ENCODE measurements at regions not wholly inside any gene's neighbourhood (a gene's known extent, or its start where the extent isn't known, plus 50 kb on each side); places are given as distances from the start of the nearest gene placed in this dataset.
A peak's percentile ranks its signal among the peaks of the same experiment; 100 is the strongest.

DNA sequence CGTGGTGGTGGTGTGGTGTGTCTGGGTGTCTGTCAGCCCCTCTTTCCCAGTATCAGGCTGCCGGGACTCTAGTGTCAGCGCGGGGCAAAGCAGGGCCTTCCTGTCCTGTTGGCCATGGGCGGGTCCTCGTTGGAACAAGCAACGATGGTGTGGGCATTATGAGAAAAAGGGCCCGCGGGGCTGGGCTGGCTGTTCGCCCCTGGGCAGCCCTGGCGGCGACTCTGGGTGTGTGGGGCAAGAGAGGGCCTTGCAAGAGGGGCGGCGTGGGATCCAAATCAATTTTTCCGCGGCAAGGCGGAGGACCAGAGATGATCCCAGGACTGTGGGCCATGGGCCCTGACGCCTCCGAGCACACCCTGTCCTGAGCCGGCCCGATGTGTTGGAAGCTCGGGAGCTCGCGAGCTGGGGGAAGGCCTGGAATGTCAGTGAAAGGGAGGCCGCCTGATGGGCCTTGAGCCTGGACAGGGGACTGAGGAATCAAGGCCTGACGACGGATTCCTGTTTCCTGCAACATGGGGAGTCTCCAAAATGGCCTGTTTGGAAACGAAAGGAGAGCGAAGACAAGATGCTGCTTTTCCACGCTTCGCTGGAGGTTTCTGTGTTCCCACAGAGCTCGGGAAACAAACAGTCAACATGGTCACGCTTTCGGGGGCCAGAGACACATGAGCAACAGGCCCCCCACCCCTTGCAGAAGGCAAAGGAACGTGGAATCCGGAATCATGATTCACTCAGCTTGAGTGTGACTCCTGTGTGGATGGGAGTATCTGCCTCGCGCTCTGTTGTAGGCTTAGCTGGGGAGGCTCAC lies 364.7 kb upstream of the DEFB115 start:
- H3K4me2 ChIP-seq (ENCODE audit: insufficient read depth in 1 of 2, low read depth in 2 of 2, low read length in 2 of 2), result peak overlapping the region in 1 of 2 experiments; percentile 86; a peak in 2 of 4 replicates
- TF ChIP-seq, protein P1, sequence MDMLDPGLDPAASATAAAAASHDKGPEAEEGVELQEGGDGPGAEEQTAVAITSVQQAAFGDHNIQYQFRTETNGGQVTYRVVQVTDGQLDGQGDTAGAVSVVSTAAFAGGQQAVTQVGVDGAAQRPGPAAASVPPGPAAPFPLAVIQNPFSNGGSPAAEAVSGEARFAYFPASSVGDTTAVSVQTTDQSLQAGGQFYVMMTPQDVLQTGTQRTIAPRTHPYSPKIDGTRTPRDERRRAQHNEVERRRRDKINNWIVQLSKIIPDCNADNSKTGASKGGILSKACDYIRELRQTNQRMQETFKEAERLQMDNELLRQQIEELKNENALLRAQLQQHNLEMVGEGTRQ (IDR thresholded peaks at IDR 0.05; ENCODE audit: low read length), result no peak
- TF ChIP-seq TAF7 (optimal IDR thresholded peaks at IDR 0.05; ENCODE audit: borderline replicate concordance, low read depth, low read length) (no peak), CHD1 (IDR thresholded peaks at IDR 0.05; ENCODE audit: low read depth, low read length) (no peak), RFX5 (IDR thresholded peaks at IDR 0.05; ENCODE audit: borderline replicate concordance, low read depth, low read length) (no peak), SRF (IDR thresholded peaks at IDR 0.05; ENCODE audit: low read depth, low read length) (no peak)

More for the DNA sequence above, 364.7 kb upstream of the DEFB115 start:
- H2BK20ac ChIP-seq (ENCODE audit: low read length), result no peak overlapping the region
- 89% methylated on average over 37 of the region's 38 CpGs; no CpG with 5 or more reads in 1 of the 2 experiments for WGBS, 2 experiments (ENCODE audit: extremely low coverage in 1 of 2, insufficient coverage in 1 of 2, insufficient read length in 1 of 2, insufficient replicate concordance in 2 of 2, low coverage in 1 of 2, low lambda C conversion rate in 2 of 2, missing lambda C conversion rate in 1 of 2)
- no peaks in the 10 kb centered on the region for H3K79me2 ChIP-seq (ENCODE audit: control insufficient read depth in 1 of 2, insufficient read depth in 2 of 2, low read length in 2 of 2)
- no peak overlapping the region for H4K5ac ChIP-seq (ENCODE audit: insufficient read length, low read depth, low read length)
- no peak overlapping the region for H4K91ac ChIP-seq (replicated peaks; ENCODE audit: insufficient read length, low read length)
- peak overlapping the region in 1 of 4 experiments; percentile 64; a peak in 1 of 8 replicates for H3K4me3 ChIP-seq (ENCODE audit: extremely low read depth in 1 of 4, insufficient read depth in 2 of 4, low read depth in 3 of 4, low read length in 4 of 4)
- no peak overlapping the region for H3K56ac ChIP-seq (replicated peaks; ENCODE audit: insufficient read length, low read depth, low read length)
- H4K8ac ChIP-seq (ENCODE audit: extremely low read depth, insufficient read depth, low read length), result no peak overlapping the region
- H3K27ac ChIP-seq (ENCODE audit: low read depth, low read length), result no peak overlapping the region
- ChIA-PET POLR2A (ENCODE audit: partially characterized antibody) (no interaction called here), CTCF (ENCODE audit: partially characterized antibody) (no interaction called here)
- no peak overlapping the region for H2AK5ac ChIP-seq (ENCODE audit: low read depth, low read length)
- H3K4me1 ChIP-seq (replicated peaks in 1 of 4; ENCODE audit: control insufficient read depth in 3 of 4, insufficient read depth in 4 of 4, low read length in 3 of 4), result no peaks in the 10 kb centered on the region
- H2BK120ac ChIP-seq (replicated peaks; ENCODE audit: low read depth, low read length), result no peak overlapping the region
- no peaks in the 10 kb centered on the region for H3K79me1 ChIP-seq (ENCODE audit: low read depth, low read length)
- H2BK12ac ChIP-seq (ENCODE audit: low read depth, low read length), result no peak overlapping the region
- no peak overlapping the region for H2AFZ ChIP-seq (ENCODE audit: low read length)
- H3K18ac ChIP-seq (ENCODE audit: extremely low read depth, low read length), result no peak overlapping the region
- no peak overlapping the region for H3K14ac ChIP-seq (ENCODE audit: insufficient read length)
- H3K27me3 ChIP-seq (replicated peaks in 1 of 4; ENCODE audit: control insufficient read depth in 3 of 4, extremely low read depth in 1 of 4, insufficient read depth in 3 of 4, low read length in 3 of 4), result no peaks in the 10 kb centered on the region
- H3K4ac ChIP-seq (replicated peaks; ENCODE audit: insufficient read length, low read depth, low read length), result no peak overlapping the region
- no peak for FAIRE-seq
- H2BK5ac ChIP-seq (ENCODE audit: low read depth, low read length), result no peak overlapping the region
- no peak overlapping the region for H3K9ac ChIP-seq (replicated peaks in 1 of 4; ENCODE audit: extremely low read depth in 1 of 4, low read depth in 3 of 4, low read length in 3 of 4)
- peaks cover 23 to 59% of the 10 kb centered on the region in 2 experiments; a peak in 3 of 4 replicates for H3K9me3 ChIP-seq (ENCODE audit: insufficient read depth in 2 of 2, low read depth in 1 of 2, low read length in 1 of 2)
- H2BK15ac ChIP-seq (ENCODE audit: low read length), result no peak overlapping the region
- no peaks in the 10 kb centered on the region; a peak in 1 of 8 replicates for H3K36me3 ChIP-seq (ENCODE audit: control insufficient read depth in 2 of 4, insufficient read depth in 4 of 4, low read length in 3 of 4)
- H3K23ac ChIP-seq (ENCODE audit: insufficient read length), result no peak overlapping the region
- H3K23me2 ChIP-seq (ENCODE audit: low read depth, low read length), result no peaks in the 10 kb centered on the region
- no peaks in the 10 kb centered on the region for H4K20me1 ChIP-seq (replicated peaks in 1 of 2; ENCODE audit: control insufficient read depth in 1 of 2, insufficient read depth in 2 of 2, low read length in 2 of 2)
- DNase-seq (ENCODE audit: low read depth in 1 of 2, low spot score in 2 of 2), result no peak

Measured in H1 (cell line).